ENCODE measurements at regions not wholly inside any gene's neighbourhood (a gene's known extent, or its start where the extent isn't known, plus 50 kb on each side); places are given as distances from the start of the nearest gene placed in this dataset.

GRCh38 chr9:81416476-81417298 is 272.7 kb downstream of the TLE1 start:
- H3K27ac ChIP-seq (ENCODE audit: low read depth in 1 of 3, low read length in 2 of 3), result no peak overlapping the region
- no peaks in the 10 kb centered on the region for H3K27me3 ChIP-seq (ENCODE audit: control insufficient read depth in 3 of 3, insufficient read depth in 3 of 3, low read length in 3 of 3)
- H3K4me3 ChIP-seq (ENCODE audit: low read depth in 1 of 3, low read length in 3 of 3), result no peak overlapping the region
- FAIRE-seq (no peak), DNase-seq (no peak)
- H3K9me3 ChIP-seq (ENCODE audit: control insufficient read depth in 2 of 2, insufficient read depth in 1 of 2, low read depth in 1 of 2, low read length in 1 of 2), result no peaks in the 10 kb centered on the region
- no peaks in the 10 kb centered on the region for H3K36me3 ChIP-seq (ENCODE audit: control insufficient read depth in 3 of 3, insufficient read depth in 2 of 3, low read depth in 1 of 3, low read length in 3 of 3)
- WGBS, 3 donors, result 60 to 70% (median 68%) methylated on average over 7 of the region's 7 CpGs
- no peaks in the 10 kb centered on the region for H3K4me1 ChIP-seq (ENCODE audit: control insufficient read depth in 3 of 3, insufficient read depth in 2 of 3, low read depth in 1 of 3, low read length in 2 of 3)

DNA sequence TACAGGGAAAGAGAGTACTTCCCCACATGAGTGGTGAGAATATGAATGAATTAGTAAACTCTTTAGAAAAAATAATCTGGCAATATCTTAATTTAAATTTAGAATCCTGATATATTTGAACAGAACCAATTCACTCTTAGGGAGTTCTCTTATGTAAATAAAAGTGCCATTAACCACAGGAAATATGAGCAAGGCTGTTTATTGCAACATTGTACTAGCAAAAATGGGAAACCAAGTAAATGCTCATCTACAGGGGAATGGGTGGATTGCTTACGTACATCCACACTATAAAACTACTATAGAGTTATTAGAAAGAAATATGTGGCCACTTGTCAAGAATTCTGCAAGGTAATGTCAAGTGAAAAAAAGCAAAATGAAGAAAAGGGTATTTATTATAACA is 274.5 kb downstream of the TLE1 start:
- Histone ChIP-seq H3K9me3 (ENCODE audit: control insufficient read depth in 2 of 2, insufficient read depth in 1 of 2, low read depth in 1 of 2, low read length in 1 of 2) (no peaks in the 10 kb centered on the region), H3K27me3 (ENCODE audit: control insufficient read depth in 3 of 3, insufficient read depth in 3 of 3, low read length in 3 of 3) (no peaks in the 10 kb centered on the region), H3K36me3 (ENCODE audit: control insufficient read depth in 3 of 3, insufficient read depth in 2 of 3, low read depth in 1 of 3, low read length in 3 of 3) (no peaks in the 10 kb centered on the region), H3K4me3 (ENCODE audit: low read depth in 1 of 3, low read length in 3 of 3) (no peak overlapping the region), H3K4me1 (ENCODE audit: control insufficient read depth in 3 of 3, insufficient read depth in 2 of 3, low read depth in 1 of 3, low read length in 2 of 3) (no peaks in the 10 kb centered on the region), H3K27ac (ENCODE audit: low read depth in 1 of 3, low read length in 2 of 3) (no peak overlapping the region)
- FAIRE-seq (no peak), DNase-seq (no peak)
- 67 to 87% (median 78%) methylated on average over 1 of the region's 1 CpG for WGBS, 3 donors

DNA sequence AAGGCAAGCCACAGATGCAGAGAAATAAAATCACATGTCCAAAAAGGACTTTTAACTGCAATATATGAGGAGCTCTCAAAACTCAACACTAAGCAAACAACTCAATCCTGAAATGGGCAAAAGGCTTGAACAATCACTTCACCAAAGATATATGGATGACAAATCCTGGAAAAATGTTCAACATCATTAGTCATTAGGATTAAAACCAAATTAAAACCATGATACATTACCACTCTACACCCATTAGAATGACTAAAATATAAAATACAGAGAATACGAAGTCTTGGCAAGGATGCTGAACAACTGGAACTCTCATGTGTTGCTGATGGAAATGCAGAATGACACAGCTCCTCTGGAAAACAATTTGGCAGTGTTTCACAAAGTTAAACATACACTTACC is 277.4 kb downstream of the TLE1 start:
- Histone ChIP-seq H3K4me3 (ENCODE audit: low read depth in 1 of 3, low read length in 3 of 3) (no peak overlapping the region), H3K27ac (ENCODE audit: low read depth in 1 of 3, low read length in 2 of 3) (no peak overlapping the region), H3K9me3 (ENCODE audit: control insufficient read depth in 2 of 2, insufficient read depth in 1 of 2, low read depth in 1 of 2, low read length in 1 of 2) (no peaks in the 10 kb centered on the region), H3K4me1 (ENCODE audit: control insufficient read depth in 3 of 3, insufficient read depth in 2 of 3, low read depth in 1 of 3, low read length in 2 of 3) (no peaks in the 10 kb centered on the region), H3K36me3 (ENCODE audit: control insufficient read depth in 3 of 3, insufficient read depth in 2 of 3, low read depth in 1 of 3, low read length in 3 of 3) (no peaks in the 10 kb centered on the region), H3K27me3 (ENCODE audit: control insufficient read depth in 3 of 3, insufficient read depth in 3 of 3, low read length in 3 of 3) (no peaks in the 10 kb centered on the region)
- DNase-seq (no peak), FAIRE-seq (no peak)
- 59 to 72% (median 69%) methylated on average over 1 of the region's 1 CpG for WGBS, 3 donors

- Histone ChIP-seq H3K36me3 (ENCODE audit: control insufficient read depth in 3 of 3, insufficient read depth in 2 of 3, low read depth in 1 of 3, low read length in 3 of 3) (no peaks in the 10 kb centered on the region), H3K4me3 (ENCODE audit: low read depth in 1 of 3, low read length in 3 of 3) (no peak overlapping the region), H3K27me3 (ENCODE audit: control insufficient read depth in 3 of 3, insufficient read depth in 3 of 3, low read length in 3 of 3) (no peaks in the 10 kb centered on the region), H3K4me1 (ENCODE audit: control insufficient read depth in 3 of 3, insufficient read depth in 2 of 3, low read depth in 1 of 3, low read length in 2 of 3) (no peaks in the 10 kb centered on the region), H3K9me3 (ENCODE audit: control insufficient read depth in 2 of 2, insufficient read depth in 1 of 2, low read depth in 1 of 2, low read length in 1 of 2) (no peaks in the 10 kb centered on the region), H3K27ac (ENCODE audit: low read depth in 1 of 3, low read length in 2 of 3) (no peak overlapping the region)
- FAIRE-seq (no peak), DNase-seq (no peak)
- 44 to 71% (median 59%) methylated on average over 4 of the region's 4 CpGs for WGBS, 3 donors
Observed at GRCh38 chr9:81410201-81410600, 279.1 kb downstream of the TLE1 start.

DNA sequence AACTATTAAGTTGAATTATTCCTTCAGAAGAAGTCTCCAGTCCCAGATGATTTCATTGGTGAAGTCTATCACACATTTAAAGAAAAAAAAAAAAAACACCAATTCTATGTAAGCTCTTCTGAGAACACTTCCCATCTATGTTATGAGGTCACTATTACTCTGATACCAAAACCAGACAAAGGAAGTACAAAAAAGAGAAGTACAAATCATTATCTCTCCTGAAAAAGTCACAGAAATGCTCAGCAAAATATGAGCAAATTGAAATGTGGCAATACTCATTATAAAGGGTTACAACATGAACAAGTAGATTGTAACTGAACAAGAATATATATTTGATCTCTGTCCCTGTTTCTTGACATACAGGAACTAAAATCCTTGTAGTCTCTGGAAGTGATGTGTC is 280.4 kb downstream of the TLE1 start:
- Histone ChIP-seq H3K9me3 (ENCODE audit: control insufficient read depth in 2 of 2, insufficient read depth in 1 of 2, low read depth in 1 of 2, low read length in 1 of 2) (no peaks in the 10 kb centered on the region), H3K4me3 (ENCODE audit: low read depth in 1 of 3, low read length in 3 of 3) (no peak overlapping the region), H3K36me3 (ENCODE audit: control insufficient read depth in 3 of 3, insufficient read depth in 2 of 3, low read depth in 1 of 3, low read length in 3 of 3) (no peaks in the 10 kb centered on the region), H3K27me3 (ENCODE audit: control insufficient read depth in 3 of 3, insufficient read depth in 3 of 3, low read length in 3 of 3) (no peaks in the 10 kb centered on the region), H3K4me1 (ENCODE audit: control insufficient read depth in 3 of 3, insufficient read depth in 2 of 3, low read depth in 1 of 3, low read length in 2 of 3) (no peaks in the 10 kb centered on the region), H3K27ac (ENCODE audit: low read depth in 1 of 3, low read length in 2 of 3) (no peak overlapping the region)
- DNase-seq, result no peak
- no peak for FAIRE-seq

DNA sequence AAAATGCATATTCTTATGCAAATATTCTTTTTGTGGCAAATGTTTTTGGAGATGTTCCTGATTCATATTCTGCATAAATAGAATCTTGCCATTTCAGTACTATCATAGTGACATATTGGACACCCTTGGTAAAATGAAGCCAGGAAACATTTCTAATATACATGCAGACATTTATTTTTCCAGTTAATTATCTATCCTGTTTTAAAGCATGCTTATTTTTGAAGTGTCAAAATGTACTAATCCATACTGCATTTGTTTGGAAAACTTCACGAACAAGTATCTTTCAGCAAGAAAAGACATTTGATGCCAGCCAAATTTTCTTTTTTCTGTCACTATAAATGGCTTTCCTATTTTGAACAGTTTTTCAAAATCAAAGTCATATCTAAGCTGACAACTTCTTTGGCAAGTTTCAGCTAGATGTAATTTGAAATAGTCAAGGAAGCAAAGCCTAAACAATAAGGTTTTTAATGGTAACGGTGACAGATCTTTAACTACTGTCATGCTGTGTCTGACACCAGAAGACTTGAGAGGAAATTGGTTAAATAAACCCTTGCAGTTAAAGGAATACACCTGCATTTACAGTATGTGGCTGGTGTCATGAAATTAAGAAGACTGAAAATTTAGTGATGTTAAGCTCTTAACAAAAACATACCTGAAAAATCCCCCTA is 284.3 kb downstream of the TLE1 start:
- H3K27ac ChIP-seq (ENCODE audit: low read depth in 1 of 3, low read length in 2 of 3), result no peak overlapping the region
- H3K27me3 ChIP-seq (ENCODE audit: control insufficient read depth in 3 of 3, insufficient read depth in 3 of 3, low read length in 3 of 3), result no peaks in the 10 kb centered on the region
- WGBS, 3 donors, result 63 to 74% (median 69%) methylated on average over 2 of the region's 2 CpGs
- no peak overlapping the region for H3K4me3 ChIP-seq (ENCODE audit: low read depth in 1 of 3, low read length in 3 of 3)
- H3K36me3 ChIP-seq (ENCODE audit: control insufficient read depth in 3 of 3, insufficient read depth in 2 of 3, low read depth in 1 of 3, low read length in 3 of 3), result no peaks in the 10 kb centered on the region
- no peak for FAIRE-seq
- no peaks in the 10 kb centered on the region for H3K4me1 ChIP-seq (ENCODE audit: control insufficient read depth in 3 of 3, insufficient read depth in 2 of 3, low read depth in 1 of 3, low read length in 2 of 3)
- no peak for DNase-seq
- H3K9me3 ChIP-seq (ENCODE audit: control insufficient read depth in 2 of 2, insufficient read depth in 1 of 2, low read depth in 1 of 2, low read length in 1 of 2), result no peaks in the 10 kb centered on the region

GRCh38 chr9:81397481-81398381 is 291.6 kb downstream of the TLE1 start:
- H3K27ac ChIP-seq (ENCODE audit: low read depth in 1 of 3, low read length in 2 of 3), result no peak overlapping the region
- H3K4me3 ChIP-seq (ENCODE audit: low read depth in 1 of 3, low read length in 3 of 3), result no peak overlapping the region
- 67 to 71% (median 71%) methylated on average over 9 of the region's 9 CpGs for WGBS, 3 donors
- DNase-seq, result no peak
- no peaks in the 10 kb centered on the region for H3K27me3 ChIP-seq (ENCODE audit: control insufficient read depth in 3 of 3, insufficient read depth in 3 of 3, low read length in 3 of 3)
- H3K4me1 ChIP-seq (ENCODE audit: control insufficient read depth in 3 of 3, insufficient read depth in 2 of 3, low read depth in 1 of 3, low read length in 2 of 3), result no peaks in the 10 kb centered on the region
- FAIRE-seq, result no peak
- no peaks in the 10 kb centered on the region for H3K36me3 ChIP-seq (ENCODE audit: control insufficient read depth in 3 of 3, insufficient read depth in 2 of 3, low read depth in 1 of 3, low read length in 3 of 3)
- no peaks in the 10 kb centered on the region for H3K9me3 ChIP-seq (ENCODE audit: control insufficient read depth in 2 of 2, insufficient read depth in 1 of 2, low read depth in 1 of 2, low read length in 1 of 2)

DNA sequence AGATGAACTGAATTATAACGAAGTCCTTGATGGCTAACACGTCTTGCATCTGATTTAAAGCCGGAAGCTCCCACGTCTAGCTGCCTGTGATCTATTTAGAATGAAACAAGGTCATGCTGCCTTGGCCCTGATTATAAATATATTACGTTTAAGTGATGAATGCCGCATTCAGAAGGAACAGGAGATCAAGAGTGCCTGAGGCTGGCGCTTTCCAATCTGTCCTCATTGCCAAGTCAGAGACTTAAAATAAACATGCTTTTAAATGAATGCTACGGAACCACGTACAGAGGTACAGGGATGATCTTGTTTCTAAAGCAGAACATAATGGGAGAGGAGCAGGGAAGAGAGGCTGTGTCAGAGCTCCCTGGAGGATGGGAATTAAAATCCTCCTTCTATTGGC is 292.8 kb downstream of the TLE1 start:
- Histone ChIP-seq H3K27ac (ENCODE audit: low read depth in 1 of 3, low read length in 2 of 3) (no peak overlapping the region), H3K9me3 (ENCODE audit: control insufficient read depth in 2 of 2, insufficient read depth in 1 of 2, low read depth in 1 of 2, low read length in 1 of 2) (no peaks in the 10 kb centered on the region), H3K27me3 (ENCODE audit: control insufficient read depth in 3 of 3, insufficient read depth in 3 of 3, low read length in 3 of 3) (peaks cover 0 to 2% (median 0%) of the 10 kb centered on the region in 3 donors), H3K4me1 (ENCODE audit: control insufficient read depth in 3 of 3, insufficient read depth in 2 of 3, low read depth in 1 of 3, low read length in 2 of 3) (no peaks in the 10 kb centered on the region), H3K36me3 (ENCODE audit: control insufficient read depth in 3 of 3, insufficient read depth in 2 of 3, low read depth in 1 of 3, low read length in 3 of 3) (no peaks in the 10 kb centered on the region), H3K4me3 (ENCODE audit: low read depth in 1 of 3, low read length in 3 of 3) (no peak overlapping the region)
- FAIRE-seq (no peak), DNase-seq (no peak)
- WGBS, 3 donors, result 75 to 84% (median 78%) methylated on average over 9 of the region's 9 CpGs
